NCI-H82 (cell line): ENCODE measurements at regions not wholly inside any gene's neighbourhood (a gene's known extent, or its start where the extent isn't known, plus 50 kb on each side); places are given as distances from the start of the nearest gene placed in this dataset.

Experiments
- DNase-seq: peaks from one replicate; lab custom pipeline; 2025; lab: John Stamatoyannopoulos, UW

DNA sequence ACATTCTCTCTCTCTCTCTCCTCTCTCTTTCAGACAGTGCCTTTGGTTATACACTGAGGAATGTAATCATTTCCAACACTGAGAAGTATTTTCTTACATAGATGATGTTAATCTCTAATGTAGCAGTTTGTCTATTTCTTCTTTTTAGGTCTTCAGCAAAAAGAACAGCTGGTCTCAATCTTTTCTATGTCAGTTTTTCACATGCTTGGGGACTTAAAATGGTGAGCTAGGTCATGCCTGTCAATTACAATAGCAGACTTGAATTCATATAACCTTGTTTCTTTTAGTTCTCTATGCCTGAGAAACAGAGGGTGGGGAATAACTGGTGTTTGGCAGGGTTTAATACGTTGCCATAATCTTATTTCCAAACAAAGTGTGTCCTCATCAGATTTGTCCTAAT lies 786.2 kb downstream of the SQOR start:
- peak; percentile 7 for DNase-seq

DNA sequence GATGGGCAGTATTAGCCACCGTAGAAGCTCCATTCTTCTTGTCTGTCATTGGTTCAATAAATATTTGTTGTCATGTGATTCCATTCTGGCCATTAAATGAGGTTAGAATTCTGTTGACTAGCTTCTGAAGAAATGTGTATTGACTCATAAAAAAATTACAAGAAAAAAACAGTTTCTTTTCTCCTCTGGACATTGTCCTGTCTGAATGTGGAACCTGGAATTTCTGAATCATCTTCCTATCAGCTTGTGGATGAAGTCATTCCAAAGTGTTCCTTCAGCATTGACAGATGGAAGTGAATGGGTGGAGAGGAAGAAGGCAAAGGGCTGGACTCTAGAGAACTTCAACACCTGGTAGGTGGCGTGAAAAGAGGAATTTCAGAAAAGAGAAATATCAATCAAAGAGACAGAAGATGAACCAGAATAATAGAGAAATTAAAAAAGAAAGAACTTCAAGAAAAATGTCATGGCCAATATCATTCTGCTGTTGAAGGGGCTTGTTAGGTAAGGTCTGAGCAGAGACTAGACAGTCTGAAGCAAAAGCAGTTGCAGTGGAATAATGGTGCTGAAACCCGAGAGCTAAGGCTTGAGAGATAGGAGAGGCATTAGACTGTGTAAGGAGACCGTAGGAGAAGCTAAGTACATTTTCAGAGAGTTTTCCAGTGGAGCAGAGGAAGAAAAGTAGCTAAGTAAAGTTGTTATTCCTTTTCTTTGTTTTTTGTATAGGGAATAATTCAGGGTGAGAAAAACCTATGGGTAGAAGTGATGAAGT lies 806.6 kb downstream of the SQOR start:
- no peak for DNase-seq

GRCh38 chr15:46442184-46442583 lies 807.4 kb downstream of the SQOR start:
- DNase-seq, result no peak

DNA sequence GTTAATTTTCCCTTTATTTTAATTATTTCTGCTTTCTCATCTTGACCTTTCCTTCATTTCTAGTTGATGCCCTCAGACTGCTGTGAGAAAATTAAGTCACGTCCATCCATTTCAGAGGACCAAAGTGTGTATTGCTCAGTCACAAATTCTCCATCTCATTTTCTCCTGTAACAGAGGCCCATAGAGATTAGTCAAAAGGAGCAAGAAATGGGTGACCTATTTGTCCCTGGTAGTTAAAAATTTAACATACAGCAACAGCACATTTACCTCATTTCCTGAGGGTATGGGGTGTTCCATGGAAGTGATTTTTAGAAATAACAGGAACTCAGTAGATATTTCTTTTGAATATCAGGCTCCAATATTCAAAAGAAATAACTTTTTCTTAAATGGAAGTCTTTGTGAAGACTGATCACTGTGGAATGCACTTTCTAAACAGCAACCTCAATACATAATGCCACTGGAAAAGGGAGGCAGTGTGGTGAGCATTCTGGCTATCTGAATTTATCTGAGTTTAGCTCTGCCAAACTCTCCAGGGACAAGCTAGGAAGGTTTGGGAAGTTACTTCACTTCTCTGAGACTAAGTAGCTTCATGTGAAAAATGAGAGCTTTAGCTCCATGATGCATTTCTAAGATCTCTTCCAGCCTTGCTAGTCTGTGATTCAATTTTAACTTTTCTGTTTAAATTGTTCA lies 808.2 kb downstream of the SQOR start:
- DNase-seq, result no peak

DNA sequence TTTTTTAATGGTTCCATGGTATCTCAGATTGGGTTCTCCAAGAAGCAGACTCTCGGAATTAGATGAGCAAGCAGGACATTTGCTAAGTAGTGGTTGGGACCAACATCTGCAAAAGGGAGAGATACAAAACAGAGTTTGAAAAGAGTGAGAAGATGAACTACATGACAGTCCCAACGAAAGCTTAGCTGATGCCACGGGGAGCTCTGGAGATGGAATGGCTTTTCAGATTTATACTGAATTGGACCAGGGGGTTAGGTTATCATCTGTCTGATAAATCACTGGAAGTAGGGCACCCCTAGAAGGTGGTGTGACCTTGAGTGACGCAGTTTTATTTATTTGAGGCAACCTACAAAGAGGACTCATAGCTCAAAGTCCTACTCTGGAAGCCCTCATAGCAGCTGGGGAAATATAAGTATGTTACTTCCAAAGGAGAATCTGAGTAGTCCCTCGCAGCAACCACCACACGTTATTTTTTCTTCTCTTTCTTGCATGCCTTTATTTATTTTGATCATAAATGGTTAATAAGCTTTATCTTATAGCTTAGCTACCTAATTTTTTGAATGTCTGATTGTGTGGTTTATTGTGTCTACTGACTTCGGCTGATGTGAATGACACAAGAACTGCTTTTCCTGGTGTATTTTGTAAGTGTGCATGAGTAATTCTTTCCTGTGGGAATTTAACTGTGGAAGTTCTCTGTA lies 815.4 kb downstream of the SQOR start:
- DNase-seq, result no peak

DNA sequence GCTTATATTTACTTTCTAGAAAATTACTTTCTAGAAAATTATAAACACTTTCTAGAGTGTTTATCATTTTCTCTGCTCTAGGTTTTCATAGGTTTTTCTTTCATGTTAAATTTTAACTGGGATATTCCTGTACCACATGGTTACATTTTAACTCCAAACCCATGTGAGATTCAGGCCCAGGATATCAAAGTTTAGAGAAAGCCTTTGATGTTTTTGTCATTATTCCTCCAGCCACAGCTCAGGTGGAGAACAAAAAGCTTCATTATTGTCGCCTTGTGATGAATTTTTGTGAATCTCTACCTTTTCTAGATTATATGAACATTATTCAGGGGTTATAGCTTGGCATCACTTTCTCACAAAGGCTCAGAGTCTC lies 816.0 kb downstream of the SQOR start:
- DNase-seq, result no peak

DNA sequence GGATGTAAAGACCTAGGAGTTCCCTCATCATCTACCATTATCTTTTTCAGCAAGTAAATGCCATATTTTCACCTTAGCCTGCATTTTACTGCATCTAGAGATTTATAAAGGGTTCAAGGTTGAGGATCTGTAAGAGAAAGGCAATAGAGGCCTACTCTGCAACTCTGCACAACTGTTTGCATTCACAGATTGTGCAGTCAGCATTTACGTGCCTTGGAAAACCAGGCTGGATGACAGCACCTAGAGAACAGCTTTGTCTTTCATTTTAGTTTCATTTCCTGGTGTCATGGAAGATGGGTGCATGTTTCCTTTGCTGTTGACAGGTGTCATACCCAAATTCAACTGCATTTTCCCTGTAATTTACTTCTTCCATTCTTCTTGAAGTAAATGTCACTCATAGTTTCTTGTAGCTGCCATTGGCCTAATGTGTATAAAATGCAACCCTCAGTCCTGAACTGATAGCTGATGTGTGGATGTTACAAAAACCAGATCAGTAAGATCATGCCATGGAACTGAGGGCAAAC lies 817.5 kb downstream of the SQOR start:
- no peak for DNase-seq

GRCh38 chr15:46456456-46456855 lies 821.6 kb downstream of the SQOR start:
- no peak for DNase-seq

DNA sequence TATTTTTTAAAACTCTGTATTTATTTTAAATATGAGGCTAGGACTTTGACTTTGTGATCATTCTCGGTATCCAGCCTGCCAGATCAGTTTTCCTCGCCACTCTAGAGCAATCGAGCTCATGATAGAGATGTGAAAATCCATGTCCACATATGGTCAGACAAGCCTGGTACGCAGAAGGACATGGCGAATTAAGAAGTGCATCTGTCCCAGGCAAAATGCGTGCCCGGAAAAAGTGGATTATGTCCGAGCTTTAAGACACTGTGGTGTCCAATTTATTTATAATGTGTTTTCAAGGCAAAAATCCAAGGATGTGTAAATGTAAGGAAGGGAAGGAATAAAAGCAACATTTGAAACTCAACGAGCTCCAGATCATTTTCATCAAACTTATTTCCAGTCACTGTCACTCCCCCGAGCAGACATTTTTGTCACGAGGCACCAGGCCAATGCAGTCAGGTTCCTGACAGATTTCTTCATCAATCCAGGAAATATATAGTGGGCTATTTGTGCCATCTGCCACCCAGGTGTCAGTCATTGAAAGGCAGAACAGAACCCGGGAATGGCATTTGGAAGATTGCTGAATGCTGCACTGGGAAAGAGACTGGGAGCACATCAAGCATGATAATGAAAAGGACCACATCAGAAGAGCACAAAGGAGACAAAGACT lies 825.7 kb downstream of the SQOR start:
- no peak for DNase-seq

DNA sequence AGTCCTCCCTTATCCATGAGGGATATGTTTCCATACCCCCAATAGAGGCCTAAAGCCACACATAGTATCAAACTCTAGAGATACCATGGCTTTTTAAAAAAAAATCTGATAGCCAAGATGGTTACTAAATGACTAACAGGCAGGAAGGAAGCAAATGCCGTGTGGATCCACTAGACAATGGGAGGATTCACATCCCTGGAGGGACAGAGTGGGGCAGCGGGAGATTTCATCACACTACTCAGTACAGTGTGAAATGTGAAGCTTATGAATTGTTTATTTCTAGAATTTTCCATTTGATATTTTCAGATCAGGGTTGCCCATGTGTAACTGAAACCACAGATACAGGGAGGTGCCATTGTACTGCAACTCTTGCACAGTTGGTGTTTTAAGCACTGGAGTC lies 826.6 kb downstream of the SQOR start:
- DNase-seq, result no peak

- no peak for DNase-seq
Measured at GRCh38 chr15:46467041-46467440, 832.2 kb downstream of the SQOR start.

DNA sequence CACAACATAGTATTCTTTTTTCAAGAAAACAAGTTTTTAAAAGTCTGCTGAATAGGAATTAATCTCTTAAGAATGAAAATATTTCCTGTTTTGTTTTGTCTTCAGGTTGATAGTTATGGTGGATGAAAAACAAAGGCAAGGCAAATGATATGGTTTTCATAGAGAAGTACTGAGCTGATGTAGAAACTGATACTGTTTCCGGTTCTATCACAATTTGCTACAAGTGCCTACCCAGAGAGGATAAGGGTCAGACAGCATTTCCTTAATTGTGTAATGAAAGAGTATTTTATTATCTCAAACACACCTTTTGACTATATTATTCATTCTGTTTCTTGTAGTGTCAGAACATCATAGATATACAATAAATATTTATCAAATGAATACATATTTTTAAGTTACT lies 836.3 kb downstream of the SQOR start:
- no peak for DNase-seq

- DNase-seq, result no peak
Measured at GRCh38 chr15:46489276-46489675, 854.4 kb downstream of the SQOR start.

DNA sequence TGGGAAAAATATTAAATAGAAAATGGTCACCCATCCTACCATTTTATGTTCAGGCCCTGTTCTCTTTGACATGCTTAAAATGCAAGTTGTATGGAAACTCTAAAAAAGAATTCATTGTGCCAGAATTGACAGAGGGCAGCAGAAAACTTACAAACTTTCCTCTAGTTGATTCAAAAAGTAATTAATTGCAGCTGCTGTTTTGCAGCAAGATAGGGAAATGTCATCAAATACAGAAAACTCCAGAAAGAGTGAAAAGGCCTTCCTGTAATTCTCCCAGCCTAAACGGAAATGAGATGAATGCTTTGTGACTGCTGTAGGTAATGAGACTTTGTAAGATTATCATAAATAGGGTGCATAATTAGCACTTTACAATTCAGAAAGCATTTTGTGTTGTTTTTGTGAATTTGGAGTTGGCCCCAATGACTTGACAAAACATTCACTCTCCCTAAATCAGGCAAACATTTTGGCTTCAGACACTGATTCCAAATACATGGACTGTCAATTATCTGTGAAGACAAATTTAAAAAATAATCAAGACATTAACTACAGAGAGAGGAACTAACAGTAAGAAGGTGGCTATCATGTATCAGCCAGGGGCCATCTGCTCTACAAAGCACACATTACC lies 861.8 kb downstream of the SQOR start:
- DNase-seq, result peak; percentile 36

DNA sequence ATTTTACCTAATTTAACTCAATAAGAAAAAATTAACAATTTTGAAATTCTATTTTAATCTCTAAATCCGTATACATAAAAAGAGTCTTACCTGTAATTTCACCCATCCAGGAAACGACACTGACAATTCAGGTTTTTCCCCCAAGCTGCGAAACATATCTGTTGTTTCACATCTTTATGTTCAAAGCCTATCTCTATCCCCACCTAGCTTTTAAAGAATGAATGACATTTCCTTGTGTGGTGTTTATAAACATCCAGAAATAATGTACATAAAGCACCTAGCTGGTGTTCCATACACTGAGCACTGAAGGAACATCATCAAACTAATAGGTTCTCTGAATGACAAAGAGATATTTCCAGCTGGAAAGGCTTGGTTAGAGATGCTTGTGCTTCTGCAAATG lies 867.8 kb downstream of the SQOR start:
- peak; percentile 20 for DNase-seq

DNA sequence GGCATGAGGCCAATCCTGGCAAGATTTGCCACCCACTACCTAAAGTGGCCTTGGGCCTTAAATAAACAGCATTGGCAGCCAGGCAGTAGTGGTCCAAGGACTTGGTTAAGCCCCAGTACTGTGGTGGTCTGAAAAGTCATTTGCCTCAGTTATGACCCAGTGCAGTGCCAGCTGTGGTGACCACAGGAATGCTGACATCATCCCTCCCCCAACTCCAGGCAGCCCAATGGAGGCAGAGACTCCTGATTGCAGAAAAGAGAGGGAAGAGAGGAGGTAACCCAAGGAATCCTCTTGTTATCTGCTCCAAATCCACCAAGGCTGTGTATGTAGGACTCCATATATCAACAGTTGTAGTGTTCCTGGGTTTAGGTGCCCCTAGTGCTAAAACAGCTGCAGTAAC lies 883.6 kb downstream of the SQOR start:
- DNase-seq, result no peak

- no peak for DNase-seq
Measured at GRCh38 chr15:46523701-46524100, 888.9 kb downstream of the SQOR start.

GRCh38 chr15:46525984-46526725 lies 891.3 kb downstream of the SQOR start:
- no peak for DNase-seq

GRCh38 chr15:46526726-46527110 lies 891.9 kb downstream of the SQOR start:
- DNase-seq, result no peak

GRCh38 chr15:46543626-46544025 lies 908.8 kb downstream of the SQOR start:
- no peak for DNase-seq

DNA sequence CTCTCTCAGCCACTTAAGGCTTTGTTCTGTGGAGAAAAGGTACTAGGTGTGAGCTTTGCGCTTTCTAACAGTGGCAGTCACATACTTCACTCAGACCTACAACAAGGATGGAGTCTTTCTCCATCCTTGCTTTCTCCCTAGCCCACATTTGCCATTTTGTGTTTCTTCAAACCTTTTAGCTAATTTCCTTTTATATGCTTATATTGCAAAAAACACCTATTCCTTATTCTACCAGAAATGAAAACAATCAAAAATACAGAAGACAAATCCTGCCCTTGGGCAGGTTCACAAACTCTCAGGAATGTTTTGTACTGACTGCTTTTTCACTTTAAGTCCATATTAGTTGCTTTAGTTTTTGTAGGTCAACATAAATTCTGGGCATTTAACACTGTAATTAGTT lies 914.2 kb downstream of the SQOR start:
- DNase-seq, result no peak
